ENCODE measurements at regions not wholly inside any gene's neighbourhood (a gene's known extent, or its start where the extent isn't known, plus 50 kb on each side); places are given as distances from the start of the nearest gene placed in this dataset.

DNA sequence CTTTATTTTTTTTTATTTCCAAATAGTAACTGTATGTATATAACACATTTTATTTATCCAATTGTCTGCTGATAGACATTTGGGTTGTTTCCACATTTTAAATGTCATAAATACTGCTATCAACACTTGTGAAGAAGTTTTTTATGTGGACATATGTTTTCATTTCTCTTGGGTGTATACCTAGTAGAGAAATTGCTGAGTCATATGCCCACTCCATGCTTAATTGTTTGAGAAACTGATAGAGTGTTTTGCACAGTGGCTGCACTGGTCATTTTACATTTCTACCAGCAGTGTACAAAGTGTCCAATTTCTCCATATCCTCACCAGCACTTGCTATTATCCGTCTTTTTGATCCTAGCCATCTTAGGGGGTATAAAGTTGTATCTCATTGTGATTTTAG, 567.8 kb downstream of the GBA3 start:
- TF ChIP-seq, protein P1, sequence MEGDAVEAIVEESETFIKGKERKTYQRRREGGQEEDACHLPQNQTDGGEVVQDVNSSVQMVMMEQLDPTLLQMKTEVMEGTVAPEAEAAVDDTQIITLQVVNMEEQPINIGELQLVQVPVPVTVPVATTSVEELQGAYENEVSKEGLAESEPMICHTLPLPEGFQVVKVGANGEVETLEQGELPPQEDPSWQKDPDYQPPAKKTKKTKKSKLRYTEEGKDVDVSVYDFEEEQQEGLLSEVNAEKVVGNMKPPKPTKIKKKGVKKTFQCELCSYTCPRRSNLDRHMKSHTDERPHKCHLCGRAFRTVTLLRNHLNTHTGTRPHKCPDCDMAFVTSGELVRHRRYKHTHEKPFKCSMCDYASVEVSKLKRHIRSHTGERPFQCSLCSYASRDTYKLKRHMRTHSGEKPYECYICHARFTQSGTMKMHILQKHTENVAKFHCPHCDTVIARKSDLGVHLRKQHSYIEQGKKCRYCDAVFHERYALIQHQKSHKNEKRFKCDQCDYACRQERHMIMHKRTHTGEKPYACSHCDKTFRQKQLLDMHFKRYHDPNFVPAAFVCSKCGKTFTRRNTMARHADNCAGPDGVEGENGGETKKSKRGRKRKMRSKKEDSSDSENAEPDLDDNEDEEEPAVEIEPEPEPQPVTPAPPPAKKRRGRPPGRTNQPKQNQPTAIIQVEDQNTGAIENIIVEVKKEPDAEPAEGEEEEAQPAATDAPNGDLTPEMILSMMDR (conservative IDR thresholded peaks at IDR 0.05; ENCODE audit: low read depth, low read length): no peak
- TF ChIP-seq EZH2phosphoT487 (IDR thresholded peaks at IDR 0.05; ENCODE audit: borderline replicate concordance, low read length) (no peak), EZH2 (IDR thresholded peaks at IDR 0.05; ENCODE audit: low read length, unreplicated experiment) (no peak)

Data from PC-3 (cell line).